Spleen (tissue), 11 donors: ENCODE measurements at regions not wholly inside any gene's neighbourhood (a gene's known extent, or its start where the extent isn't known, plus 50 kb on each side); places are given as distances from the start of the nearest gene placed in this dataset.

Experiments
- DNase-seq: peaks from one replicate; pipeline ENCODE4 v3.0.0-alpha.2; 2020
- H3K27ac ChIP-seq, 8 donors: fragments of 200-600 bp; sonication (generic) in 7 of 8; 1 replicate in 4 of 8; 2 replicates in 4 of 8; pipeline versions ENCODE4 v1.5.0 to v1.8.0; 2016 to 2021; ENCODE audit warnings: inconsistent platforms in 4 of 8, mild to moderate bottlenecking in 4 of 8, moderate library complexity in 1 of 8
- H3K27me3 ChIP-seq, 7 donors: fragments of 200-600 bp; sonication (generic) in 6 of 7; replicated peaks in 1 of 7; 1 replicate in 4 of 7; 2 replicates in 3 of 7; pipeline versions ENCODE4 v1.5.0 to v1.8.0; 2016 to 2021; ENCODE audit warnings: inconsistent platforms in 3 of 7, mild to moderate bottlenecking in 1 of 7
- H3K36me3 ChIP-seq, 6 donors: fragments of 200-600 bp; sonication (generic) in 5 of 6; 1 replicate in 4 of 6; 2 replicates in 2 of 6; pipeline versions ENCODE4 v1.5.0 to v1.8.0; 2016 to 2021; ENCODE audit warnings: inconsistent platforms in 2 of 6
- H3K4me1 ChIP-seq, 6 donors: fragments of 200-600 bp; sonication (generic) in 5 of 6; 1 replicate in 3 of 6; 2 replicates in 3 of 6; pipeline versions ENCODE4 v1.5.0 to v1.8.0; 2016 to 2021; ENCODE audit warnings: inconsistent platforms in 3 of 6
- H3K4me3 ChIP-seq, 8 donors: fragments of 200-600 bp; sonication (generic) in 7 of 8; 1 replicate in 4 of 8; 2 replicates in 4 of 8; pipeline versions ENCODE4 v1.5.0 to v1.8.0; 2016 to 2021; ENCODE audit warnings: inconsistent platforms in 4 of 8, mild to moderate bottlenecking in 4 of 8, moderate library complexity in 2 of 8
- H3K9me3 ChIP-seq, 8 donors: fragments of 200-600 bp; sonication (generic) in 7 of 8; 1 replicate in 4 of 8; 2 replicates in 4 of 8; pipeline versions ENCODE4 v1.5.0 to v1.8.0; 2016 to 2021; ENCODE audit warnings: inconsistent platforms in 4 of 8
- CTCF ChIP-seq, 11 experiments: fragments of 200-600 bp in 7 of 11; fragments of 450-650 bp in 4 of 11; sonication (generic) in 4 of 11; IDR thresholded peaks in 8 of 11; conservative IDR thresholded peaks in 3 of 11; 1 replicate in 7 of 11; 2 replicates in 4 of 11; pipeline versions ENCODE4 v1.4.0 to v1.8.0; 2016 to 2021; ENCODE audit warnings: antibody characterized with exemption in 11 of 11, inconsistent platforms in 4 of 11, mild to moderate bottlenecking in 1 of 11
- POLR2A ChIP-seq, 3 donors: fragments of 450-650 bp; IDR thresholded peaks; one replicate each; pipeline ENCODE4 v1.5.1; 2017; ENCODE audit warnings: antibody characterized with exemption in 3 of 3, mild to moderate bottlenecking in 1 of 3
- POLR2AphosphoS5 ChIP-seq, 3 donors: sonication (generic); formaldehyde crosslinking; IDR thresholded peaks; one replicate each; pipeline ENCODE4 v1.5.1; 2017; ENCODE audit warnings: antibody characterized with exemption in 3 of 3
- WGBS, 5 donors: extraction: QIAGEN DNeasy Blood & Tissue Kit in 3 of 5; methylation state at CpG; one replicate each; pipeline versions ENCODE4 v1.1.5 to v1.1.7; 2013 to 2018; 5-methylcytosine and 5-hydroxymethylcytosine counted together
- intact Hi-C: fragments of 100-400 bp; cut with DNase I; formaldehyde crosslinking; loops from one replicate; pipeline ENCODE4 v1.15.0; 2023; ENCODE audit warnings: low total_unique reads
- donor health status: healthy with polysubstance abuse.
- donor health status: DM: no; HTN: no; CAD: no; lungs with moderate emphysema.
- donor health status: DM: no; HTN: no; CAD: no.
- donor health status: Bipolar disorder and iron deficiency.
- donor health status: healthy.
- donor health status: DM: no; HTN: no; CAD: no.
- donor health status: DM: yes; HTN: yes; CAD: no.

- Histone ChIP-seq H3K9me3 (peaks cover 0 to 31% (median 19%) of the 10 kb centered on the region in 8 donors), H3K4me1 (no peaks in the 10 kb centered on the region), H3K27me3 (no peaks in the 10 kb centered on the region), H3K4me3 (no peak overlapping the region), H3K27ac (no peak overlapping the region), H3K36me3 (no peaks in the 10 kb centered on the region)
- DNase-seq, result no peak
- 39 to 56% (median 49%) methylated on average over 1 of the region's 1 CpG for WGBS, 5 donors
- TF ChIP-seq POLR2AphosphoS5 (IDR thresholded peaks at IDR 0.05) (no peak), CTCF (IDR thresholded peaks at IDR 0.05 in 8 of 11, conservative IDR thresholded peaks at IDR 0.05 in 3 of 11) (no peak), POLR2A (IDR thresholded peaks at IDR 0.05) (no peak)
- intact Hi-C loops, result no loop called here
These were observed 1538.5 kb upstream of the CDH6 start for GRCh38 chr5:29654954-29655353.

GRCh38 chr5:29649321-29649720 is 1544.2 kb upstream of the CDH6 start:
- H3K9me3 ChIP-seq, result peaks cover 0 to 46% (median 18%) of the 10 kb centered on the region in 8 donors
- no peak overlapping the region for H3K27ac ChIP-seq
- no peaks in the 10 kb centered on the region for H3K27me3 ChIP-seq
- H3K4me3 ChIP-seq, result no peak overlapping the region
- intact Hi-C loops, result no loop called here
- no peak for DNase-seq
- WGBS, 5 donors, result 64 to 83% (median 76%) methylated on average over 2 of the region's 2 CpGs
- TF ChIP-seq CTCF (IDR thresholded peaks at IDR 0.05 in 8 of 11, conservative IDR thresholded peaks at IDR 0.05 in 3 of 11), result no peak
- TF ChIP-seq POLR2AphosphoS5 (IDR thresholded peaks at IDR 0.05), result no peak
- TF ChIP-seq POLR2A (IDR thresholded peaks at IDR 0.05), result no peak
- no peaks in the 10 kb centered on the region for H3K36me3 ChIP-seq
- H3K4me1 ChIP-seq, result no peaks in the 10 kb centered on the region

- H3K4me3 ChIP-seq, result no peak overlapping the region
- no peak for DNase-seq
- no peak overlapping the region for H3K27ac ChIP-seq
- intact Hi-C loops, result no loop called here
- no peaks in the 10 kb centered on the region for H3K36me3 ChIP-seq
- TF ChIP-seq POLR2AphosphoS5 (IDR thresholded peaks at IDR 0.05) (no peak), CTCF (IDR thresholded peaks at IDR 0.05 in 8 of 11, conservative IDR thresholded peaks at IDR 0.05 in 3 of 11) (no peak), POLR2A (IDR thresholded peaks at IDR 0.05) (no peak)
- no peaks in the 10 kb centered on the region for H3K4me1 ChIP-seq
- H3K9me3 ChIP-seq, result peaks cover 0 to 60% (median 23%) of the 10 kb centered on the region in 8 donors
- H3K27me3 ChIP-seq, result no peaks in the 10 kb centered on the region
These were observed 1550.9 kb upstream of the CDH6 start for GRCh38 chr5:29642601-29643000.

- H3K4me3 ChIP-seq, result no peak overlapping the region
- WGBS, 5 donors, result 76 to 89% (median 82%) methylated on average over 2 of the region's 2 CpGs
- H3K27ac ChIP-seq, result no peak overlapping the region
- no peaks in the 10 kb centered on the region for H3K36me3 ChIP-seq
- intact Hi-C loops, result no loop called here
- TF ChIP-seq POLR2A (IDR thresholded peaks at IDR 0.05), result no peak
- no peak for TF ChIP-seq CTCF (IDR thresholded peaks at IDR 0.05 in 8 of 11, conservative IDR thresholded peaks at IDR 0.05 in 3 of 11)
- no peak for TF ChIP-seq POLR2AphosphoS5 (IDR thresholded peaks at IDR 0.05)
- no peak for DNase-seq
- H3K4me1 ChIP-seq, result no peaks in the 10 kb centered on the region
- H3K27me3 ChIP-seq, result no peaks in the 10 kb centered on the region
- H3K9me3 ChIP-seq, result peaks cover 0 to 34% (median 11%) of the 10 kb centered on the region in 8 donors
These were observed 1579.3 kb upstream of the CDH6 start for GRCh38 chr5:29614206-29614605.
